ENCODE measurements at regions not wholly inside any gene's neighbourhood (a gene's known extent, or its start where the extent isn't known, plus 50 kb on each side); places are given as distances from the start of the nearest gene placed in this dataset.
"Not testable (repeated sequence)": the region's sequence is repeated elsewhere in the genome, so short reads cannot be mapped to it uniquely, and the experiment has no call there.

GRCh38 chr2:16088035-16088801, 147.9 kb downstream of the MYCN start (continued):
- TF ChIP-seq ZNF302 (tag by site-specific recombination; IDR thresholded peaks at IDR 0.05; ENCODE audit: low read depth) (no peak), KLF10 (tag by site-specific recombination; IDR thresholded peaks at IDR 0.05) (no peak), ZNF394 (tag by site-specific recombination; IDR thresholded peaks at IDR 0.05; ENCODE audit: borderline replicate concordance) (no peak), ZNF518A (tag by site-specific recombination; conservative IDR thresholded peaks at IDR 0.05; ENCODE audit: low read depth) (no peak)

GRCh38 chr2:16086136-16086535, 145.8 kb downstream of the MYCN start:
- H3K4me3 ChIP-seq (ENCODE audit: low read depth, low read length); H3K36me3 ChIP-seq (ENCODE audit: control insufficient read depth in 2 of 2, insufficient read depth in 1 of 2, low read length in 2 of 2); H3K4me1 ChIP-seq (ENCODE audit: control insufficient read depth, insufficient read depth, low read length); POLR2A ChIA-PET; H3K9me3 ChIP-seq (ENCODE audit: control insufficient read depth, insufficient read depth, low read depth, low read length); H3K27ac ChIP-seq (ENCODE audit: extremely low read depth, low read depth, low read length): not testable (repeated sequence)
- CTCF ChIA-PET = interaction anchor here (0.6 to 0.7 kb wide), 2 partner anchors 28 to 371 kb away, joined by 3 to 4 read pairs; no protein-coding TSS in a partner anchor

- Histone ChIP-seq H3K4me3 (ENCODE audit: low read depth, low read length) (no peak overlapping the region), H3K4me1 (ENCODE audit: control insufficient read depth, insufficient read depth, low read length) (no peaks in the 10 kb centered on the region), H3K36me3 (ENCODE audit: control insufficient read depth in 2 of 2, insufficient read depth in 1 of 2, low read length in 2 of 2) (no peaks in the 10 kb centered on the region), H3K9me3 (ENCODE audit: control insufficient read depth, insufficient read depth, low read depth, low read length) (no peaks in the 10 kb centered on the region), H3K27ac (ENCODE audit: extremely low read depth, low read depth, low read length) (no peak overlapping the region)
- POLR2A ChIA-PET = no interaction called here
- CTCF ChIA-PET = no interaction called here
- no peak for TF ChIP-seq ZNF513 (tag by site-specific recombination; IDR thresholded peaks at IDR 0.05)
- no peak for TF ChIP-seq ZSCAN18 (tag by site-specific recombination; IDR thresholded peaks at IDR 0.05)
- no peak for TF ChIP-seq TSHZ1 (tag by site-specific recombination; IDR thresholded peaks at IDR 0.05; ENCODE audit: borderline replicate concordance)
- no peak for TF ChIP-seq OSR2 (tag by site-specific recombination; IDR thresholded peaks at IDR 0.05)
- no peak for TF ChIP-seq ZBTB8A (tag by site-specific recombination; IDR thresholded peaks at IDR 0.05)
- no peak for TF ChIP-seq ZNF488 (tag by site-specific recombination; IDR thresholded peaks at IDR 0.05)
- no peak for TF ChIP-seq KLF1 (tag by site-specific recombination; IDR thresholded peaks at IDR 0.05)
- no peak for TF ChIP-seq ZBTB26 (tag by site-specific recombination; optimal IDR thresholded peaks at IDR 0.05)
- no peak for TF ChIP-seq ZNF138 (tag by site-specific recombination; IDR thresholded peaks at IDR 0.05; ENCODE audit: borderline replicate concordance)
- TF ChIP-seq PRDM1 (tag by site-specific recombination; IDR thresholded peaks at IDR 0.05) = no peak
- no peak for TF ChIP-seq ZEB2 (tag by site-specific recombination; IDR thresholded peaks at IDR 0.05)
- TF ChIP-seq ZFP3 (tag by site-specific recombination; IDR thresholded peaks at IDR 0.05; ENCODE audit: low read depth) = no peak
Measured at GRCh38 chr2:16085073-16085472, 144.7 kb downstream of the MYCN start.
